SK-N-SH (cell line): ENCODE measurements at regions not wholly inside any gene's neighbourhood (a gene's known extent, or its start where the extent isn't known, plus 50 kb on each side); places are given as distances from the start of the nearest gene placed in this dataset.

Experiments used
- CTCF ChIA-PET: fragments of 300-600, 350-600 bp; formaldehyde crosslinking; extraction: SDS; loops from one replicate; lab custom pipeline; 2021; lab: Yijun Ruan, JAX
- POLR2A ChIA-PET: fragments of 350-600 bp; sonication (Branson Sonifier 250); formaldehyde crosslinking; extraction: SDS; loops from one replicate; lab custom pipeline; 2020; ENCODE audit warnings: antibody characterized with exemption, inconsistent platforms; lab: Yijun Ruan, JAX
- DNase-seq: peaks from one replicate; pipeline ENCODE4 v3.0.0; 2012
- H2AFZ ChIP-seq: fragments of 200-600 bp; sonication (generic); 2 replicates; pipeline ENCODE4 v1.8.1; 2016; ENCODE audit warnings: antibody characterized with exemption, mild to moderate bottlenecking, low read depth
- H3F3A ChIP-seq: fragments of 200-600 bp; sonication (generic); replicated peaks from 2 replicates; pipeline ENCODE3; 2016; ENCODE audit warnings: antibody characterized with exemption, mild to moderate bottlenecking; ENCODE audit not compliant: insufficient read depth
- H3K27ac ChIP-seq, 2 experiments: fragments of 200-500 bp in 1 of 2; fragments of 200-600 bp in 1 of 2; sonication (Bioruptor generic) in 1 of 2; sonication (generic), shearing (Covaris generic) in 1 of 2; 2 replicates each; pipeline versions ENCODE4 v1.5.1 to v1.6.1; 2014 to 2016; ENCODE audit warnings: low read depth in 2 of 2, inconsistent platforms in 1 of 2, low read length in 1 of 2, mild to moderate bottlenecking in 1 of 2, mixed read lengths in 1 of 2
- H3K27me3 ChIP-seq: fragments of 200-600 bp; sonication (generic), shearing (Covaris generic); 2 replicates; pipeline ENCODE4 v1.6.1; 2016; ENCODE audit warnings: mixed run types; ENCODE audit not compliant: insufficient read depth
- H3K36me3 ChIP-seq, 2 experiments: fragments of 200-500 bp in 1 of 2; fragments of 200-600 bp in 1 of 2; sonication (Bioruptor generic) in 1 of 2; sonication (generic) in 1 of 2; replicated peaks in 1 of 2; 2 replicates each; pipeline versions ENCODE3 to v1.5.1; 2014 to 2016; ENCODE audit warnings: low read length in 1 of 2, mild to moderate bottlenecking in 1 of 2; ENCODE audit not compliant: insufficient read depth in 2 of 2, control insufficient read depth in 1 of 2
- H3K4me1 ChIP-seq, 2 experiments: fragments of 200-500 bp in 1 of 2; fragments of 200-600 bp in 1 of 2; sonication (Bioruptor generic) in 1 of 2; sonication (generic), shearing (Covaris generic) in 1 of 2; 2 replicates each; pipeline versions ENCODE4 v1.5.1 to v1.6.1; 2014 to 2016; ENCODE audit warnings: low read depth in 1 of 2, low read length in 1 of 2, mixed run types in 1 of 2; ENCODE audit not compliant: insufficient read depth in 2 of 2, control insufficient read depth in 1 of 2
- H3K4me2 ChIP-seq: fragments of 200-600 bp; sonication (generic), shearing (Covaris generic); 2 replicates; pipeline ENCODE4 v1.6.1; 2017; ENCODE audit warnings: mixed run types
- H3K4me3 ChIP-seq, 2 experiments: fragments of 200-500 bp in 1 of 2; fragments of 200-600 bp in 1 of 2; sonication (Bioruptor generic) in 1 of 2; sonication (generic), shearing (Covaris generic) in 1 of 2; 2 replicates each; pipeline versions ENCODE4 v1.5.1 to v1.8.1; 2014 to 2016; ENCODE audit warnings: low read depth in 2 of 2, inconsistent platforms in 1 of 2, low read length in 1 of 2, mild to moderate bottlenecking in 1 of 2, mixed read lengths in 1 of 2, moderate library complexity in 1 of 2
- H3K79me2 ChIP-seq: fragments of 200-600 bp; sonication (generic); 2 replicates; pipeline ENCODE4 v1.8.1; 2017; ENCODE audit warnings: mild to moderate bottlenecking; ENCODE audit not compliant: insufficient read depth
- H3K9ac ChIP-seq: fragments of 200-600 bp; sonication (generic); 2 replicates; pipeline ENCODE4 v1.6.1; 2017; ENCODE audit warnings: mixed run types
- H3K9me2 ChIP-seq: fragments of 200-600 bp; sonication (generic); 2 replicates; pipeline ENCODE4 v1.6.1; 2017; ENCODE audit warnings: mixed run types
- H3K9me3 ChIP-seq: fragments of 200-600 bp; sonication (generic); 2 replicates; pipeline ENCODE4 v1.6.1; 2017; ENCODE audit warnings: mixed run types, mild to moderate bottlenecking, moderate library complexity
- H4K20me1 ChIP-seq: fragments of 200-600 bp; sonication (generic); 2 replicates; pipeline ENCODE4 v1.6.1; 2017; ENCODE audit warnings: mild to moderate bottlenecking, mixed run types; ENCODE audit not compliant: insufficient read depth
- CHD2 ChIP-seq: fragments of 150-350 bp; IDR thresholded peaks from 2 replicates; pipeline ENCODE4 v1.6.1; 2018; ENCODE audit warnings: low read length; ENCODE audit not compliant: partially characterized antibody
- CTCF ChIP-seq: fragments of 200-600 bp; sonication (generic); IDR thresholded peaks from 2 replicates; pipeline ENCODE4 v1.6.1; 2017; ENCODE audit warnings: antibody characterized with exemption, mild to moderate bottlenecking, moderate library complexity
- ELF1 ChIP-seq: IDR thresholded peaks from 2 replicates; pipeline ENCODE4 v1.4.0; 2012
- EP300 ChIP-seq, 2 experiments: IDR thresholded peaks; 2 replicates each; pipeline versions ENCODE4 v1.4.0 to v1.6.1; 2012; ENCODE audit warnings: borderline replicate concordance in 1 of 2, low read depth in 1 of 2, low read length in 1 of 2
- EZH2phosphoT487 ChIP-seq: fragments of 200-600 bp; sonication (generic); IDR thresholded peaks from 2 replicates; pipeline ENCODE4 v1.6.1; 2017; ENCODE audit warnings: low read depth, mixed run types, mild to moderate bottlenecking, antibody characterized with exemption, moderate library complexity, borderline replicate concordance
- FOSL2 ChIP-seq: IDR thresholded peaks from 2 replicates; pipeline ENCODE4 v1.4.0; 2012; ENCODE audit warnings: low read depth, mild to moderate bottlenecking, moderate library complexity, borderline replicate concordance
- FOXM1 ChIP-seq: IDR thresholded peaks from 2 replicates; pipeline ENCODE4 v1.4.0; 2012; ENCODE audit warnings: low read depth, mild to moderate bottlenecking
- GABPA ChIP-seq: IDR thresholded peaks from 2 replicates; pipeline ENCODE4 v1.4.0; 2012; ENCODE audit warnings: low read depth, mild to moderate bottlenecking
- IRF3 ChIP-seq: fragments of 150-350 bp; IDR thresholded peaks from 2 replicates; pipeline ENCODE4 v1.6.1; 2016; ENCODE audit warnings: mild to moderate bottlenecking, low read depth, low read length
- JUND ChIP-seq: IDR thresholded peaks from 2 replicates; pipeline ENCODE4 v1.4.0; 2012
- MAX ChIP-seq: IDR thresholded peaks from 2 replicates; pipeline ENCODE4 v1.4.0; 2012; ENCODE audit warnings: low read depth
- MEF2A ChIP-seq: IDR thresholded peaks from 2 replicates; pipeline ENCODE4 v1.4.0; 2012; ENCODE audit warnings: low read depth, borderline replicate concordance
- MXI1 ChIP-seq: IDR thresholded peaks from 2 replicates; pipeline ENCODE4 v1.6.1; 2012; ENCODE audit warnings: mild to moderate bottlenecking, low read depth, low read length, improper control_type of control experiment
- NFIC ChIP-seq: IDR thresholded peaks from 2 replicates; pipeline ENCODE4 v1.4.0; 2012; ENCODE audit warnings: borderline replicate concordance
- NRF1 ChIP-seq: IDR thresholded peaks from 2 replicates; pipeline ENCODE4 v1.6.1; 2012; ENCODE audit warnings: low read depth, mild to moderate bottlenecking, low read length
- PBX3 ChIP-seq: IDR thresholded peaks from 2 replicates; pipeline ENCODE4; 2012
- POLR2AphosphoS5 ChIP-seq: IDR thresholded peaks from 2 replicates; pipeline ENCODE4 v1.6.1; 2012; ENCODE audit warnings: low read depth, low read length
- RAD21 ChIP-seq: IDR thresholded peaks from 2 replicates; pipeline ENCODE4 v1.6.1; 2012; ENCODE audit warnings: mild to moderate bottlenecking, low read length
- TCF12 ChIP-seq: IDR thresholded peaks from 2 replicates; pipeline ENCODE4 v1.4.0; 2012
- TEAD4 ChIP-seq: IDR thresholded peaks from 2 replicates; pipeline ENCODE4 v1.4.0; 2012; ENCODE audit warnings: mild to moderate bottlenecking, borderline replicate concordance; ENCODE audit not compliant: insufficient read depth
- USF1 ChIP-seq: IDR thresholded peaks from 2 replicates; pipeline ENCODE4 v1.4.0; 2012; ENCODE audit warnings: low read depth, borderline replicate concordance
- YY1 ChIP-seq: IDR thresholded peaks from 2 replicates; pipeline ENCODE4 v1.4.0; 2012; ENCODE audit warnings: low read depth, mild to moderate bottlenecking
- WGBS: methylation state at CpG from one replicate; pipeline ENCODE4 v1.1.6; 2017; ENCODE audit warnings: low lambda C conversion rate; 5-methylcytosine and 5-hydroxymethylcytosine counted together

GRCh38 chr9:70474413-70474812 is 60.0 kb upstream of the KLF9 start (continued):
- TF ChIP-seq USF1 (no peak), JUND (no peak), FOXM1 (no peak), FOSL2 (no peak), TCF12 (no peak), MAX (no peak), CHD2 (no peak), GABPA (no peak), MEF2A (no peak)
- TF ChIP-seq, all 33 proteins: peak for 0

GRCh38 chr9:70472268-70473249 is 58.1 kb upstream of the KLF9 start:
- no peak for DNase-seq
- WGBS = 79% methylated on average over 14 of the region's 14 CpGs
- no peaks in the 10 kb centered on the region for H3K79me2 ChIP-seq
- H3K27ac ChIP-seq = no peak overlapping the region
- no peak overlapping the region for H3K9ac ChIP-seq
- H3K9me3 ChIP-seq = no peaks in the 10 kb centered on the region
- ChIA-PET POLR2A (no interaction called here), CTCF (interaction anchor here (0.7 to 1.2 kb wide), 3 partner anchors 12 to 168 kb away, joined by 3 read pairs; no protein-coding TSS in a partner anchor)
- H3K27me3 ChIP-seq = no peaks in the 10 kb centered on the region
- H3K4me2 ChIP-seq = no peak overlapping the region
- H3K4me1 ChIP-seq = peaks cover 0 to 3% of the 10 kb centered on the region in 2 experiments; a peak in 1 of 4 replicates
- H3K9me2 ChIP-seq = no peaks in the 10 kb centered on the region
- no peaks in the 10 kb centered on the region for H3K36me3 ChIP-seq
- no peak overlapping the region for H3K4me3 ChIP-seq
- H4K20me1 ChIP-seq = no peaks in the 10 kb centered on the region
- no peaks in the 10 kb centered on the region for H3F3A ChIP-seq
- H2AFZ ChIP-seq = no peak overlapping the region
- TF ChIP-seq MEF2A = no peak
- TF ChIP-seq NFIC = no peak
- TF ChIP-seq GABPA = no peak
- no peak for TF ChIP-seq EZH2phosphoT487
- TF ChIP-seq CHD2 = no peak
- no peak for TF ChIP-seq IRF3
- TF ChIP-seq RAD21 = no peak
- TF ChIP-seq USF1 = no peak
- no peak for TF ChIP-seq MAX
- TF ChIP-seq TEAD4 = no peak
- TF ChIP-seq POLR2AphosphoS5 = no peak
- TF ChIP-seq EP300 (IDR thresholded peaks at IDR 0.05; ENCODE audit: borderline replicate concordance in 1 of 2, low read depth in 1 of 2, low read length in 1 of 2) = no peak
- TF ChIP-seq MXI1 = no peak
- TF ChIP-seq YY1 = no peak
- no peak for TF ChIP-seq CTCF
- no peak for TF ChIP-seq NRF1
- TF ChIP-seq ELF1 = no peak
- TF ChIP-seq TCF12 = no peak
- no peak for TF ChIP-seq PBX3
